HG03139 (cell line): ENCODE measurements at regions not wholly inside any gene's neighbourhood (a gene's known extent, or its start where the extent isn't known, plus 50 kb on each side); places are given as distances from the start of the nearest gene placed in this dataset.
"Not testable (repeated sequence)": the region's sequence is repeated elsewhere in the genome, so short reads cannot be mapped to it uniquely, and the experiment has no call there.

Experiments used
- ATAC-seq: cut with Tn5 transposase; IDR thresholded peaks from one replicate; pipeline ENCODE4 v1.9.1; 2021; ENCODE audit not compliant: unreplicated experiment

DNA sequence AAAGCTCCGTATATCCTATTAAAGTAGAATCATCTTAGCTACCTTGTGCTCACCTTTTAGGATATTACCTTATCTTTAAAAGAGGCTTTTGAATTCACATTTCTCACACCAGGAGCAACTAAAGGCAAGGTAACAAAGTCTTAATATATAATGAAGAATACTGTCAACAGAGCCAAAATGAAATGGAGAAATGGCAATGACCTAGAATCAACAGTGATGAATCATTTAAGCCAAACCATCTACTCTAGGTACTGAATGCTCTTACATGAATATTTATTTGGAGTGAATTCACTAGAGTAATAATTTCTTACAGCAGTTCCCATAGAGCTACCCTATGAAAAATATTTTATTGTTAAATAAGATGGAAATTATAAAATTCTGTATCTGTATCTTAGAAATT is 421.0 kb downstream of the RND3 start:
- ATAC-seq: no peak

DNA sequence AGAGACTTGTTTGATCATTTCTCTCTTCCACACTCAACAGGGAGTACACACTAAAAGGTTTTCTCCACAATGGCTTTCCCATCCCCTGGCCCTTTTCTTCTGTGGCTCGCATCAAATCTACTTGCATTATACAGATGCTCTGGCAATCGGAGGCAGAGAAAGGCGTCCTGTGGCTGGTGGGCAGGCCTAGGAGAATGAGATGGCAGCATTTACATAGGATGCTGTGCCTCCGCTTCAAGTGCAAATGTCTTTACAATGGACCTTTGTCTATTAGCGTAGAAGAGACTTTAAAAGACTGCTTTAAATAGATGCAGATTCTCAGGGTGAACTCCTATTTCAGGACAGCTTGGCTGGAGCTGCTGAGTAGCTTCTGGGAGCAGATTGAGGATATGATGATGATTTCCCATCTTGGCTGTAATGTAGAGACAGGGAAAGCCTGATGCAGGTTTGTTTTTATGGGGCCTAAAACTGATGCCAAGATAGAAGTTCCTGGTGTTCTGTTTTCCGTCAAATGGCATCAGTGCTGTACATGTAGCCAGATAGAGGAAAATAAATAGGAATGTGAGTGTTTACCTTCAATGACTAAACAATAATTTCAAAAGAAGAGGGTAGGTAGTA is 423.4 kb downstream of the RND3 start:
- ATAC-seq: no peak

DNA sequence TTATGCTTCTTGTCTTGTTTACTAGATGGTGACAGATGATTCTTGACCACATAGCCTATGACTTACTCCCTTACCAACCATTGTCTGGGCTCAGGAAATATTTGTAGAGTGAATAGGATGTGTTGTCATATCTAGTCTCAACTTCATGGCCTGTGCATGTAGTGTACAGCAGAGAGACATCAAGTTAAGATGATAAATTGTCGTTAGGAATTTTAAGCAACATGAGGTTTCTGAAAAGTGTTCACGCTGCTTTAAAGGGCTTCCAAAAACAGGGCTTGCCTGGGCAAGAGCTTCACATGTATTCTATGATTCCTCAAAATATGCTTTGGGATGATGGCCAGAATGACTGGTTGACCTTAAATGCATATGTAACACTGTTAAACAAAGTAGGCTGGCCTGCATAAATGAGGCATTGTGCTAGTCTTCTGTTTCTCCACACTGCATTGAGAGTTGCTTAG is 424.0 kb downstream of the RND3 start:
- no peak for ATAC-seq

DNA sequence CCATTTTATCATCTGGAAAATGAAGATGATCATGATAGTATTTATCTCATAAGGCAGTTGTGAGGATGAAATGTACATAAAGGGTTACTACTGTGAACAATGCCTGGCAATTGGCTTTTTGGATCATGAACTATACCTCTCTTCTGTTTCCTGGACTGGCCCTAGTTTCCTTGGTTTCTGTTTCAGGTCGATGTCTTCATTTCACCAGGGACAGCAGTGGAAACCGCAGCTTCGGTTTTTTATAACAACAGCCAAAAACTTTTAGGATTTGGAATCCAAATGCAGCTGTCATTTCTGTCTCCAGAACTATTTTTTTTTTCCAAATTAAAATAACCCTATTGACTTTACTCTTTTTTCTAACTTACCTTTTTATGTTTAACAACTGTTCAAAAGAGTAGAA is 425.1 kb downstream of the RND3 start:
- no peak for ATAC-seq

- no peak for ATAC-seq
These were observed 427.1 kb downstream of the RND3 start for GRCh38 chr2:150060341-150060740.

DNA sequence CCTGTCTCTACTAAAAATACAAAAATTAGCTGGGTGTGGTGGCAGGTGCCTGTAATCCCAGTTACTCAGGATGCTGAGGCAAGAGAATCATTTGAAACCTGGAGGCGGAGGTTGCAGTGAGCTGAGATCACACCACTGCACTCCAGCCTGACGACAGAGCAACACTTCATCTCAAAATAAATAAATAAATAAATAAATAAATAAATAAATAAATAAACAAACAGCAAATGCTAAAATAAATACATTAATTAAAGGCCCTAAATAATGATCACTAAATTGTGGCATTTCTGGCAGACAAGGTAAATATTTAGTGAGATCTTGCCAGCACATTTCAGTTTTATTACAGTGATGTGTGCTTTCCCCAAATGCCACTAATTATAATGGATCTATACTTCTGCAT is 427.8 kb downstream of the RND3 start:
- not testable (repeated sequence) for ATAC-seq

DNA sequence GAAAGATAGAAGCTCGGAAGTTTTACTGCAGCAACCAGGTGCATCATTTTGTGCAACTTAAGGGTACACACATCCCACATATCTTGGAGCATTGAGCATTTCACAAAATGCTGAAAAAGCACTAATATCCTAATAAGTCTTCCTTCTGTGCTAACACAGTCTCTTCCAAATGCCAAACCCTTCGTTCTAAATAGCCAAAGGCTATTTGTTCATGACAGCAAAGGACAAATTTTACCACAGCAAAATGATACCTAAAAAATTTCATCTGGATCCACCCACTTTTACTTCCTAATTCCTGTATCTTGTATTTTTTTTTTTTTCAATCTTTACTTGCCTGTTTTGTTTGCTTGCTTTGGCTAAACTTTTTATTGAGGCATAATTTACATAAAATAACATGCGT is 435.0 kb downstream of the RND3 start:
- no peak for ATAC-seq

- no peak for ATAC-seq
These were observed 436.5 kb downstream of the RND3 start for GRCh38 chr2:150051004-150051403.

GRCh38 chr2:150050036-150050435 is 437.4 kb downstream of the RND3 start:
- ATAC-seq: no peak

DNA sequence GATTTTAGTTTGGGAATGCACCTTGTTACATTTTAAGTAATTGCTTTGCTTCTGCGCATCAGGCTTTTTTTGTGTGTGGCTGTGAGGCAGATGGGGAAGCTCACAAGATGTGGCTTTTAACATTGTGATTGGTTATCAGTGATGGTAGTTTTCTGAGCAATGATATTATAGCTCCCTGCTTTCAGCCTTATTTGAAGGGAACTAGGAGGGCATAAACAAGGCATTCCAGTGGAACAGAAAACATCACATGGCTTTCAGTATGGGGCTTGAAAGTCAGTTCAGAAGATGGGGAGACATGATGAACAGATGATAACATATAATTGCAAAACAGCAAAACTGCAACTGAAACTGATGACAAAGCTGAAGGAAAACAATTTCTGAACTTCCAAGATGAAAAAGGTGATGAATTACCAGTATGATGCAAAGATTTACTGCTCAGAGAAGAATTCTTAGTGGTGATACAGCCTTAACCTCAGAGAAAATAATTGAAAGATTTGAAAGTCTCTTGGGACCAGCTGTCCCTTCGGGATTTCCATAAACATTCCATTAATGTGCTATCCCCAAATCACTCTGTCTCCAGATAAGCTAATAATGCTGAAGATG is 439.7 kb downstream of the RND3 start:
- ATAC-seq: no peak

GRCh38 chr2:150046810-150047209 is 440.7 kb downstream of the RND3 start:
- ATAC-seq: no peak

DNA sequence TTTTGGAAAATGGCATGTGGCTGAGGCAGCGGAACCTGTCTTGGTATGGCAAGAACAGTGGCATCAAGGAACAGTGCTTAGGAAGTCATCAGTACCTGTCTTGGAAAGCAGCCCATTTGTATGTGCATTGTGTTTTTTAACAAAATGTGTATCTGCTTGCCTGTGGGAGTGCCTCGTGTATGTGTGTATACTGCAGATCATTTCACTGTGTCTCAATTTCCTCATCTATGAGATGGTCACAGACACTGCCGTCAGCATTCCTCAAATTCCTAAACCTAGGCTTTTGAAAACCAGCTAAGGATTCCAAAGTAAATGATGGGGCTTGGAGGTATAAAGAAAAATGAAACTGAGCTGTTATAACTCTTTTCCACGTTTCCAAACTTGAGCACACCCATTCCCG is 441.3 kb downstream of the RND3 start:
- no peak for ATAC-seq

- no peak for ATAC-seq
These were observed 441.9 kb downstream of the RND3 start for GRCh38 chr2:150045601-150046000.

DNA sequence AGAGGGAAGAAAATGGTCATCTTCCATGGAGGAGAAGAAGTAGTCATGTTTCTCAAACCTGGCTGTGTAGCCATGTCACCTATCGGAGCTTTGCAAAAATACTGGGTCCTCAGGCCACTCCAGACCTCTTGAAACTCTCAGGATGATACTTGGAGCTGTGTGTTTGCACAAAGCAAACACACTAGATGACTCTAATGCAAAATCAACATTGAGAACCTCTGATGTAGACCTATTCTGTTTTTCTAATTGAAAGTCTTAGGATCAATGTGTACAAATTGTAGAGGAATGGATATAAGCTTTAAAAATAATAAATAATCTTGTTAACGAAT is 444.3 kb downstream of the RND3 start:
- no peak for ATAC-seq

- ATAC-seq: no peak
These were observed 444.8 kb downstream of the RND3 start for GRCh38 chr2:150042500-150043171.

DNA sequence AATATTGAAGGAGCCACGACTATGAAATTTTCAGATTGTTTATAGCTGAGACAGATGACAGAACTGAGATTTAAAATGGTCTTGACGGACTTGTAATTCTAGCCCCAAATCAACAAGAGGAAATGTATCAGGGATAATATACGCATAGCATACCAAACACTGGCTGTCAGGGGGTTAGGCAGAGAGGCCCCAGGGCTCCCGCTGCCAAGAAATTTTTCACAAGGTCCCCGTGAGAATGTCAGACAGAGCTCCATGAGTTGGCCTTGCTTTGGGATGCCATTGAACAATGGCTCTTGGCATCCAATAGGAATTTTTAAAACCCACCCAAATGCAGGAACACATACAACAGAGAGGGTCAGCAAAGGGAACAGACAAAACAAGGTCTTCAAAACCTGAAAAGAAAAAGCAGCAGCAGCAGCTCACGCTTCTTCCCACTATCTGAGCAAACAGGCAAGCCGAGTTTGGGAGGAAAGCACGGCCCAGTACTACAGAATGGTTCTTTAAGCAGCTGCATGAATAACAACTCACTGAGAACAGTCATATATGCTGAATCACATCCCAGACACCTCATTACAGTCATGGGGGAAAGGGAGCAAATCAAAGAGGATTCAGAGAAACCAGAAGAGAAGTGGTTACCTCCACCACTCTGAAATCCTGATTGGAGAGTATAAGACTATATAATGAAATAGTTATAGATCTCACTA is 445.6 kb downstream of the RND3 start:
- no peak for ATAC-seq

GRCh38 chr2:150036622-150037021 is 449.0 kb upstream of the MMADHC start:
- no peak for ATAC-seq

GRCh38 chr2:150034665-150035064 is 447.1 kb upstream of the MMADHC start:
- no peak for ATAC-seq

DNA sequence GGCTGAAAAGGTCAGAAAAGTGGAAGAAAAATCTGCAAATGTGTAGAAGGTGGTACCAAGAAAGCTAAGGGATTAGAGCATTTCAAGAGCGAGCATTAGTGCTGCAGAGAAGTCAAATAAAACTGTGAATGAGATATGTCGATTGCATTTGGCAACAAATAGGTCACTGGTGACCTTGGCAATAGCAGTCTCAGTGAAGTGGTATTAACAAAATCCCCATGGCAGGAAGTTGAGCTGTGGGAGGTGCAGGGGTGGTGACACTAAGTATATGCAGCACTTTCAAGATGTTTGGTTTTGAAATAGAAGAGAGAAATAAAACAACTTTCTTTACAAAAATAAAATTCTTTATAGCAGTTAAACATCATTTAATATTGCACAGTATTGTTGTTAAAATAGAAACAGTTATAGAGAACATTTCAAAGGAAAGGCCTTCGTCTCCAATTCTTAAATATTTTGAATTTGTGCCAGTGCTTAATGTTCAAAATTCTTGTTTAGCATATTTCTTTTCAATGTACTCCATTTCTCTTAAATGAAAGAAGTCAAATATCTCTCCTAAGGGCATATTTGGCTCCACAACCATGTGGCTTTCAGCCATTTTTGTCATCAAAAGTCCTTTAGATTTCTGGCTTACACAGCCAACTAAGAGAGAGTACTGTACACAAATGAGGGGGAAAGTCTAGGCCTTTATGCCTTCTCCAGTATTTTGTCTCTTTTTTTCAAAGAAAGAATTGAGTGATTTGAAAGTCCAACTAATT is 443.0 kb upstream of the MMADHC start:
- ATAC-seq: no peak

DNA sequence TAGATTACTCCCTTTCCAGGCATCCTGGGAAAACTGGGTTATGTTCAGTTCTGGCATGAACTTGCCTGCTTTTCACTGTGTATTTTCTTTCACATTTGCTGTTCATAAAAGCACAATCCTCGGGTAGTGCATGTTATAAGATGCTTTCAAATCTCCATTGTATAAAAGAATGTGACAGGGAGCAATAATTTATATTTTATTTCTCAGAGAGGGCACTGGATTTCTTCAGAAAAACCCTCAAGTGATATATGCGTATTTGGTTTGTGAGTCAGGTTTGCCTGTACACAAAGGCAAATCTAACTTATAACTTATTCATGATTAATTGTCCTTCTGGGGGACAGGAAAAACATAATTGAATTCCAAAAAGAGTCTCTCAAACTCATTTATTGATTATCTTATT is 440.7 kb upstream of the MMADHC start:
- no peak for ATAC-seq

- no peak for ATAC-seq
These were observed 439.6 kb upstream of the MMADHC start for GRCh38 chr2:150027164-150027563.
